Astrocyte (in vitro differentiated cells and primary cell): ENCODE measurements at regions not wholly inside any gene's neighbourhood (a gene's known extent, or its start where the extent isn't known, plus 50 kb on each side); places are given as distances from the start of the nearest gene placed in this dataset.

ENCODE experiments used
- DNase-seq: peaks from one replicate; pipeline ENCODE4 v3.0.0-alpha.2; 2010; ENCODE audit warnings: low read depth
- FAIRE-seq: peaks from 2 replicates; lab custom pipeline; 2011; peaks lifted over from hg19 to GRCh38; lab: Jason Lieb, UNC
- H2AFZ ChIP-seq: 2 replicates; pipeline ENCODE4 v1.6.0; 2012; ENCODE audit warnings: low read depth, low read length, inconsistent platforms
- H3K27ac ChIP-seq: 2 replicates; pipeline ENCODE4 v1.5.1; 2011; ENCODE audit warnings: low read depth, low read length, inconsistent platforms
- H3K27me3 ChIP-seq: 2 replicates; pipeline ENCODE4 v1.6.0; 2011; ENCODE audit warnings: low read length, inconsistent platforms; ENCODE audit not compliant: insufficient read depth
- H3K36me3 ChIP-seq: 2 replicates; pipeline ENCODE4 v1.5.1; 2011; ENCODE audit warnings: low read length, inconsistent platforms; ENCODE audit not compliant: insufficient read depth
- H3K4me1 ChIP-seq: 2 replicates; pipeline ENCODE4 v1.5.1; 2011; ENCODE audit warnings: low read length, inconsistent platforms; ENCODE audit not compliant: insufficient read depth
- H3K4me2 ChIP-seq: 2 replicates; pipeline ENCODE4 v1.6.0; 2012; ENCODE audit warnings: low read length, inconsistent platforms
- H3K4me3 ChIP-seq: 2 replicates; pipeline ENCODE4 v1.5.1; 2011; ENCODE audit warnings: low read depth, mild to moderate bottlenecking, low read length, inconsistent platforms; ENCODE audit not compliant: insufficient read depth
- H3K79me2 ChIP-seq: 2 replicates; pipeline ENCODE4 v1.6.0; 2012; ENCODE audit warnings: mild to moderate bottlenecking, low read length, inconsistent platforms; ENCODE audit not compliant: insufficient read depth
- H3K9ac ChIP-seq: 2 replicates; pipeline ENCODE4 v1.6.0; 2012; ENCODE audit warnings: mild to moderate bottlenecking, low read length, inconsistent platforms
- H3K9me3 ChIP-seq: 2 replicates; pipeline ENCODE4 v1.5.1; 2012; ENCODE audit warnings: low read depth, mild to moderate bottlenecking, low read length, inconsistent platforms; ENCODE audit not compliant: insufficient read depth
- H4K20me1 ChIP-seq: 2 replicates; pipeline ENCODE4 v1.6.0; 2012; ENCODE audit warnings: low read length, inconsistent platforms; ENCODE audit not compliant: insufficient read depth
- H3K27ac Mint-ChIP-seq: one replicate; pipeline ENCODE4 v1.8.0; 2021; ENCODE audit warnings: mild to moderate bottlenecking, mixed read lengths; ENCODE audit not compliant: unreplicated experiment
- H3K27me3 Mint-ChIP-seq: one replicate; pipeline ENCODE4 v1.8.0; 2021; ENCODE audit warnings: low read depth, mixed read lengths; ENCODE audit not compliant: unreplicated experiment
- H3K36me3 Mint-ChIP-seq: one replicate; pipeline ENCODE4 v1.8.0; 2021; ENCODE audit warnings: low read depth, mixed read lengths; ENCODE audit not compliant: unreplicated experiment
- H3K4me1 Mint-ChIP-seq: one replicate; pipeline ENCODE4 v1.8.0; 2021; ENCODE audit warnings: low read depth, mixed read lengths; ENCODE audit not compliant: unreplicated experiment
- H3K4me3 Mint-ChIP-seq: one replicate; pipeline ENCODE4 v1.8.0; 2021; ENCODE audit warnings: mild to moderate bottlenecking, moderate library complexity, mixed read lengths; ENCODE audit not compliant: unreplicated experiment
- H3K9me3 Mint-ChIP-seq: one replicate; pipeline ENCODE4 v1.8.0; 2021; ENCODE audit warnings: mild to moderate bottlenecking, mixed read lengths; ENCODE audit not compliant: unreplicated experiment
- CTCF ChIP-seq: IDR thresholded peaks from 2 replicates; pipeline ENCODE4 v1.5.1; 2011; ENCODE audit warnings: low read depth, mild to moderate bottlenecking, inconsistent platforms, low read length, moderate library complexity; ENCODE audit not compliant: insufficient read depth
- EZH2 ChIP-seq: IDR thresholded peaks from 2 replicates; pipeline ENCODE4 v1.6.1; 2012; ENCODE audit warnings: mild to moderate bottlenecking, low read length, inconsistent platforms; ENCODE audit not compliant: insufficient read depth

- no peaks in the 10 kb centered on the region for H3K27me3 ChIP-seq
- no peaks in the 10 kb centered on the region for H3K79me2 ChIP-seq
- no peaks in the 10 kb centered on the region for H3K9me3 ChIP-seq
- H3K9ac ChIP-seq: no peak overlapping the region
- H2AFZ ChIP-seq: no peak overlapping the region
- H3K4me2 ChIP-seq: no peak overlapping the region
- H3K4me1 Mint-ChIP-seq: peaks cover 12% of the 10 kb centered on the region
- H3K4me3 ChIP-seq: no peak overlapping the region
- no peaks in the 10 kb centered on the region for H4K20me1 ChIP-seq
- H3K9me3 Mint-ChIP-seq: no peaks in the 10 kb centered on the region
- no peaks in the 10 kb centered on the region for H3K27me3 Mint-ChIP-seq
- DNase-seq (no peak), FAIRE-seq (no peak)
- no peaks in the 10 kb centered on the region for H3K36me3 Mint-ChIP-seq
- H3K27ac ChIP-seq: no peak overlapping the region
- H3K36me3 ChIP-seq: no peaks in the 10 kb centered on the region
- TF ChIP-seq EZH2 (no peak), CTCF (no peak)
- no peak overlapping the region for H3K4me3 Mint-ChIP-seq
- H3K27ac Mint-ChIP-seq: no peak overlapping the region
- no peaks in the 10 kb centered on the region for H3K4me1 ChIP-seq
Measured at GRCh38 chr2:188824125-188824524, 150.0 kb upstream of the COL3A1 start.

GRCh38 chr2:188833331-188833730 lies 140.8 kb upstream of the COL3A1 start:
- no peaks in the 10 kb centered on the region for H4K20me1 ChIP-seq
- FAIRE-seq: no peak
- H3K9me3 ChIP-seq: peaks cover 3% of the 10 kb centered on the region
- Mint-ChIP-seq H3K4me3 (no peak overlapping the region), H3K27ac (no peak overlapping the region), H3K27me3 (no peaks in the 10 kb centered on the region), H3K9me3 (peaks cover under 1% of the 10 kb centered on the region), H3K4me1 (peaks cover 8% of the 10 kb centered on the region), H3K36me3 (peaks cover 2% of the 10 kb centered on the region)
- TF ChIP-seq EZH2 (no peak), CTCF (no peak)
- H3K36me3 ChIP-seq: no peaks in the 10 kb centered on the region
- no peaks in the 10 kb centered on the region for H3K4me1 ChIP-seq
- no peak overlapping the region for H3K4me2 ChIP-seq
- DNase-seq: no peak
- H3K27ac ChIP-seq: no peak overlapping the region
- H3K9ac ChIP-seq: no peak overlapping the region
- H3K4me3 ChIP-seq: no peak overlapping the region
- H3K79me2 ChIP-seq: no peaks in the 10 kb centered on the region
- no peak overlapping the region for H2AFZ ChIP-seq
- H3K27me3 ChIP-seq: no peaks in the 10 kb centered on the region

- H3K36me3 Mint-ChIP-seq: peaks cover 2% of the 10 kb centered on the region
Measured at GRCh38 chr2:188833799-188834198, 140.4 kb upstream of the COL3A1 start.

More at GRCh38 chr2:188833799-188834198, 140.4 kb upstream of the COL3A1 start:
- Histone ChIP-seq H3K4me1 (no peaks in the 10 kb centered on the region), H3K36me3 (no peaks in the 10 kb centered on the region), H4K20me1 (no peaks in the 10 kb centered on the region), H3K4me2 (no peak overlapping the region), H3K79me2 (no peaks in the 10 kb centered on the region), H3K27me3 (no peaks in the 10 kb centered on the region), H3K9me3 (peaks cover 3% of the 10 kb centered on the region), H3K4me3 (no peak overlapping the region), H3K27ac (no peak overlapping the region), H2AFZ (no peak overlapping the region), H3K9ac (no peak overlapping the region)
- TF ChIP-seq EZH2: no peak
- TF ChIP-seq CTCF: no peak
- H3K27ac Mint-ChIP-seq: no peak overlapping the region
- no peaks in the 10 kb centered on the region for H3K27me3 Mint-ChIP-seq
- no peak overlapping the region for H3K4me3 Mint-ChIP-seq
- peaks cover 2% of the 10 kb centered on the region for H3K9me3 Mint-ChIP-seq
- FAIRE-seq (no peak), DNase-seq (no peak)
- peaks cover 8% of the 10 kb centered on the region for H3K4me1 Mint-ChIP-seq
